Activated naive CD8-positive, alpha-beta T cell treated with anti-CD3 and anti-CD28 coated beads, Interleukin-2, amount 50 U/mL, for 24 hours (primary cell): ENCODE measurements at regions not wholly inside any gene's neighbourhood (a gene's known extent, or its start where the extent isn't known, plus 50 kb on each side); places are given as distances from the start of the nearest gene placed in this dataset.
A peak's percentile ranks its signal among the peaks of the same experiment; 100 is the strongest.

Source experiments
- ATAC-seq: fragments of 150-1000 bp; cut with Tn5 transposase; one replicate; pipeline ENCODE4 v1.10.0; 2021
- DNase-seq: peaks from one replicate; pipeline ENCODE4 v3.0.0; 2021
- H3K27ac Mint-ChIP-seq: one replicate; pipeline ENCODE4 v1.8.0; 2021; ENCODE audit warnings: mild to moderate bottlenecking, mixed read lengths
- H3K27me3 Mint-ChIP-seq: one replicate; pipeline ENCODE4 v1.8.0; 2021; ENCODE audit warnings: mixed read lengths
- H3K36me3 Mint-ChIP-seq: one replicate; pipeline ENCODE4 v1.8.0; 2021; ENCODE audit warnings: low read depth, mixed read lengths
- H3K4me1 Mint-ChIP-seq: one replicate; pipeline ENCODE4 v1.8.0; 2021; ENCODE audit warnings: mixed read lengths
- H3K4me3 Mint-ChIP-seq: one replicate; pipeline ENCODE4 v1.8.0; 2021; ENCODE audit warnings: mild to moderate bottlenecking, moderate library complexity, mixed read lengths
- H3K9me3 Mint-ChIP-seq: one replicate; pipeline ENCODE4 v1.8.0; 2021; ENCODE audit warnings: mixed read lengths

DNA sequence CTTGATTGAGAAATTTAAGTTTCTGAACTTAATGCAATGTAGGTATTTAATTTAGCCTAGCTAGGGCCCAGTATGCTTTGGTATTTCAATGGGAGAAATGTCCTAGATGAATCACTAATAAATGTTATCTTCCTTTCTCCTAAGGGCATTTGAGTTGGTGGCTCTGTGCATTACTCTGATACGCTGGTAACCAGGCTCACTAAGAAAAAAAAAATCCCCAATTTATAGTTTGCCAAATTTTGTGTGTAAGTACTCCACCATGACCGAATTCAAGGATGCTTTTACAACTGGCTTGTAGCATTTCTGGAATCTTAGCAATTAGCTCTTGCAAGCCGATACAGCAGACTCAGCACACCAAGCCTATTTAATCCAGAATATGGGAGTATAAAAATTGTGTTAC, 94.6 kb upstream of the LPP start:
- no peak overlapping the region for H3K27ac Mint-ChIP-seq
- DNase-seq = no peak
- H3K9me3 Mint-ChIP-seq = no peaks in the 10 kb centered on the region
- H3K36me3 Mint-ChIP-seq = no peaks in the 10 kb centered on the region
- ATAC-seq = no peak
- H3K4me1 Mint-ChIP-seq = peaks cover 38% of the 10 kb centered on the region
- H3K27me3 Mint-ChIP-seq = no peaks in the 10 kb centered on the region
- H3K4me3 Mint-ChIP-seq = no peak overlapping the region

GRCh38 chr3:188060264-188060835, 93.6 kb upstream of the LPP start:
- no peaks in the 10 kb centered on the region for H3K27me3 Mint-ChIP-seq
- DNase-seq (no peak), ATAC-seq (no peak)
- no peaks in the 10 kb centered on the region for H3K36me3 Mint-ChIP-seq
- H3K27ac Mint-ChIP-seq = peak overlapping the region; percentile 87
- H3K9me3 Mint-ChIP-seq = no peaks in the 10 kb centered on the region
- H3K4me1 Mint-ChIP-seq = peaks cover 39% of the 10 kb centered on the region
- H3K4me3 Mint-ChIP-seq = no peak overlapping the region

GRCh38 chr3:188060840-188061544, 93.0 kb upstream of the LPP start:
- no peaks in the 10 kb centered on the region for H3K27me3 Mint-ChIP-seq
- H3K4me1 Mint-ChIP-seq = peaks cover 39% of the 10 kb centered on the region
- H3K27ac Mint-ChIP-seq = peak overlapping the region; percentile 87
- DNase-seq (peak; percentile 62), ATAC-seq (peak; percentile 99)
- peak overlapping the region; percentile 44 for H3K4me3 Mint-ChIP-seq
- H3K36me3 Mint-ChIP-seq = no peaks in the 10 kb centered on the region
- H3K9me3 Mint-ChIP-seq = no peaks in the 10 kb centered on the region

GRCh38 chr3:188062216-188062615, 91.7 kb upstream of the LPP start:
- H3K36me3 Mint-ChIP-seq = no peaks in the 10 kb centered on the region
- DNase-seq (no peak), ATAC-seq (no peak)
- no peaks in the 10 kb centered on the region for H3K9me3 Mint-ChIP-seq
- H3K27me3 Mint-ChIP-seq = no peaks in the 10 kb centered on the region
- peak overlapping the region; percentile 87 for H3K27ac Mint-ChIP-seq
- no peak overlapping the region for H3K4me3 Mint-ChIP-seq
- peaks cover 39% of the 10 kb centered on the region for H3K4me1 Mint-ChIP-seq

DNA sequence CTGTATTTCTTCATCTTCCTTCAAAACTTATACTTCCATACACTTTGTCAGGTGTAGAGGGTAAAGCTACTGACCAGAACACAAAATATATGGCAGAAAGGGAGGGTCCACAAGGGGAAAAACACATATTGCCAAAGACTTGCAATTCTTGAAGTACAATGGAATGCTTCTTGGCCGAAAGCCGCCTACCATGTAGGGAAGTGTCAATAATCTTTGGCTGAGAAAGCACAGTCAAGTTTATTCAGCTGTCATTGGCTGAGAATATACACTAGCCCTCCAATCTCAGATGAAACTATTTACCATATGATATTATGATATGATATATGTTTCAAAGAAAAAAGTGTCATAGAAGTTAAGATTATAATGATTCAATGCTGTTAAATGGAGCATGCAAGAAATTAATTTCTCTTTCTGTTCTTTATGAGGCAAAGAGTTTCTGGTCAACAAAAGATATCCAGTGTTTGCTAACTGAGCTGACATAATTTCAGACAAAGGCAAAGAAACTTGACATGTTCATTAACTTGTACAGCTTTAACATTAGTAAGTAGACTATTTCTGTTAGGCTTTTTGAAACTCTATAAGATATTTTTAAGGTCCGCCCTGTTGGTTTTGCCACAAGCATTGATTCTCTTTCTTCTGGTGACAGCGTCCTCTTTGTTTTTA, 89.0 kb upstream of the LPP start:
- H3K4me1 Mint-ChIP-seq = peaks cover 37% of the 10 kb centered on the region
- no peak for ATAC-seq
- H3K4me3 Mint-ChIP-seq = no peak overlapping the region
- H3K27me3 Mint-ChIP-seq = no peaks in the 10 kb centered on the region
- DNase-seq = no peak
- no peaks in the 10 kb centered on the region for H3K36me3 Mint-ChIP-seq
- H3K27ac Mint-ChIP-seq = no peak overlapping the region
- no peaks in the 10 kb centered on the region for H3K9me3 Mint-ChIP-seq

- Mint-ChIP-seq H3K9me3 (no peaks in the 10 kb centered on the region), H3K27ac (no peak overlapping the region), H3K4me1 (peaks cover 26% of the 10 kb centered on the region), H3K27me3 (no peaks in the 10 kb centered on the region), H3K4me3 (no peak overlapping the region), H3K36me3 (no peaks in the 10 kb centered on the region)
- DNase-seq = no peak
- ATAC-seq = no peak
Observed at GRCh38 chr3:188066141-188066540, 87.8 kb upstream of the LPP start.

GRCh38 chr3:188067932-188068331, 86.0 kb upstream of the LPP start:
- Mint-ChIP-seq H3K4me1 (peaks cover 10% of the 10 kb centered on the region), H3K27me3 (no peaks in the 10 kb centered on the region), H3K4me3 (no peak overlapping the region), H3K27ac (no peak overlapping the region), H3K9me3 (no peaks in the 10 kb centered on the region), H3K36me3 (no peaks in the 10 kb centered on the region)
- DNase-seq (no peak), ATAC-seq (no peak)

GRCh38 chr3:188068342-188068741, 85.6 kb upstream of the LPP start:
- Mint-ChIP-seq H3K4me3 (no peak overlapping the region), H3K9me3 (no peaks in the 10 kb centered on the region), H3K27ac (no peak overlapping the region), H3K27me3 (no peaks in the 10 kb centered on the region), H3K4me1 (peaks cover 9% of the 10 kb centered on the region), H3K36me3 (no peaks in the 10 kb centered on the region)
- DNase-seq (no peak), ATAC-seq (no peak)

- Mint-ChIP-seq H3K36me3 (no peaks in the 10 kb centered on the region), H3K27ac (no peak overlapping the region), H3K9me3 (no peaks in the 10 kb centered on the region), H3K4me1 (no peaks in the 10 kb centered on the region), H3K4me3 (no peak overlapping the region), H3K27me3 (no peaks in the 10 kb centered on the region)
- no peak for DNase-seq
- no peak for ATAC-seq
Observed at GRCh38 chr3:188071636-188072035, 82.3 kb upstream of the LPP start.

DNA sequence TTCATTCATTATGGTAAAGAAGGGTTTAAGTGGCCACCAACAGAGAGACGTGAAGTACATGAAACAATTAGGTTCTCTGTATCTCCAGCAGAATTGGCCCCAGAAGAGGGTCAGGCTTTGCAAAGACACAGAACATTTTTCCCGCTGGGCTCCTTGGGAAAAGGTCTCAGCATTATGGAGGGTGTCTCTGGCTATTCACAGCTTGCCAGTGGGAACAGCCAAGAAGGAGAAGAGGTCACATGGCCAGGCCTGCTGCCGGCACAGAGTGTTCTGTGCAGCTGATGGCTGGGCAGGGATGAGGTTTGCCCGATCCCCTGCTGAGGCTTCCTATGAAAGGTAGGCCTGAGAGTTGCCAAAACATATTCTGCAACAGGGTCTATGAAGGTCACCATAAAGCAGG, 77.8 kb upstream of the LPP start:
- ATAC-seq = no peak
- H3K27me3 Mint-ChIP-seq = no peaks in the 10 kb centered on the region
- peaks cover 11% of the 10 kb centered on the region for H3K4me1 Mint-ChIP-seq
- no peak overlapping the region for H3K4me3 Mint-ChIP-seq
- H3K9me3 Mint-ChIP-seq = peaks cover 6% of the 10 kb centered on the region
- DNase-seq = no peak
- no peaks in the 10 kb centered on the region for H3K36me3 Mint-ChIP-seq
- no peak overlapping the region for H3K27ac Mint-ChIP-seq

- Mint-ChIP-seq H3K27me3 (no peaks in the 10 kb centered on the region), H3K36me3 (no peaks in the 10 kb centered on the region), H3K27ac (no peak overlapping the region), H3K4me1 (peaks cover 11% of the 10 kb centered on the region), H3K4me3 (no peak overlapping the region), H3K9me3 (peaks cover 6% of the 10 kb centered on the region)
- no peak for DNase-seq
- peak; percentile 24 for ATAC-seq
Observed at GRCh38 chr3:188077160-188077799, 76.7 kb upstream of the LPP start.

DNA sequence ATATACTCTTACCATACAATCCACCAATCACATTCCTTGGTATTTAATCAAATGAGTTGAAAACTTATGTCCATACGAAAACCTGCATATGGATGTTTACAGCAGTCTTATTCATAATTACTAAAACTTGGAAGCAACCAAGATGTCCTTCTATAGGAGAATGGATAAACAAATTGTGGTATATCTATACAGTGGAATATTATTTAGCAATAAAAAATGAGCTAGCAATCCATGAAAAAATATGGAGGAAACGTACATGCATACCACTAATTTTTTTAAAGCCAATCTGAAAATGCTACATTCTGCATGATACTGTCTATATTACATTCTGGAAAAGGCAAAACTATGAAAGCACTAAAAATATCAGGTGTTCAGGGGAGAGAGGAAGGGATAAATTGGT, 73.9 kb upstream of the LPP start:
- peaks cover 13% of the 10 kb centered on the region for H3K4me1 Mint-ChIP-seq
- H3K27me3 Mint-ChIP-seq = no peaks in the 10 kb centered on the region
- DNase-seq = no peak
- peaks cover 6% of the 10 kb centered on the region for H3K9me3 Mint-ChIP-seq
- H3K27ac Mint-ChIP-seq = no peak overlapping the region
- no peak for ATAC-seq
- no peaks in the 10 kb centered on the region for H3K36me3 Mint-ChIP-seq
- no peak overlapping the region for H3K4me3 Mint-ChIP-seq

DNA sequence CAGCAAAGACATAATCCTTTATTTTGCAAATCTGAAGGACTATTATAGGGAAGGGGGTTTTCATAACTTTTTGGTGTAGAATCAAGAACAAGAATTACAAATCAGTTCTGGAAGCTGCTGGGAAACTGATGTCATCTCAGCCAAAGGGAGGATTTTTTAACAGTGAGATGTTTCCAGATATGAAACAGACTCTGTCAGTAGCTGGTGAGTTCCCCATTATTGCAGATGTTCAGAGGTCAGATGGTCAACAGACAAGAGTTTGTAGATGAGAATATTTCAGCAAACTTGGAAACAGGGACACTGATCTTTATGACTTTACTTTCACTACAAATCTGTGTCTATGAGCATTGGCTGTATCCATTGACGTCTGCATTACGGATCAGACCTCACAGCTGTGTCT, 71.9 kb upstream of the LPP start:
- H3K9me3 Mint-ChIP-seq = peaks cover 6% of the 10 kb centered on the region
- H3K4me1 Mint-ChIP-seq = peaks cover 13% of the 10 kb centered on the region
- H3K4me3 Mint-ChIP-seq = no peak overlapping the region
- DNase-seq = no peak
- no peaks in the 10 kb centered on the region for H3K36me3 Mint-ChIP-seq
- H3K27me3 Mint-ChIP-seq = no peaks in the 10 kb centered on the region
- H3K27ac Mint-ChIP-seq = no peak overlapping the region
- no peak for ATAC-seq

- ATAC-seq (no peak), DNase-seq (no peak)
- H3K27ac Mint-ChIP-seq = no peak overlapping the region
- H3K36me3 Mint-ChIP-seq = no peaks in the 10 kb centered on the region
- H3K4me1 Mint-ChIP-seq = peaks cover 8% of the 10 kb centered on the region
- no peak overlapping the region for H3K4me3 Mint-ChIP-seq
- H3K27me3 Mint-ChIP-seq = no peaks in the 10 kb centered on the region
- H3K9me3 Mint-ChIP-seq = peaks cover 6% of the 10 kb centered on the region
Observed at GRCh38 chr3:188082450-188082849, 71.5 kb upstream of the LPP start.

DNA sequence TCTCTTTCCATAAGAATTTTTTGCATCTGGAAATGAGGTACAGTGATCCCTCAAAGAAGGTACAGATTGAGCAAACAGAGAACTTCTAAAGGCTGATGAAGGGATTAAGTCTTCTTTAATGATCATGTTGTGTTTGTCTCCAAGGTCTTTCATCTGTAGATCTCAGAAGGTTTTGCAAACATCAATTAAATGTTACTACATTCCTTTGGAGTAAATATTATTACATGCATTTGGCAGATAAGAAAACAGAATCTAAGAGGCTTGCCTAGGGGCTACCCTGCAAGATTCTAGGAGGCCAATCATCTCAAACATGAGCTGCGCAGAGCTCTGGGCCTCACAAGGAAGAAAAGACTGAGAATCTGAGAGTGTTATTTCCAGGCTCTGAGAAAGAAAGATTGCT, 70.9 kb upstream of the LPP start:
- H3K4me3 Mint-ChIP-seq = no peak overlapping the region
- H3K27me3 Mint-ChIP-seq = no peaks in the 10 kb centered on the region

More for the DNA sequence above, 70.9 kb upstream of the LPP start:
- H3K4me1 Mint-ChIP-seq = peaks cover 4% of the 10 kb centered on the region
- DNase-seq = no peak
- no peak for ATAC-seq
- H3K9me3 Mint-ChIP-seq = peaks cover 6% of the 10 kb centered on the region
- H3K27ac Mint-ChIP-seq = no peak overlapping the region
- H3K36me3 Mint-ChIP-seq = no peaks in the 10 kb centered on the region
